Activated T-cell treated with anti-CD3 and anti-CD28 coated beads for 24 hours (primary cell): ENCODE measurements at regions not wholly inside any gene's neighbourhood (a gene's known extent, or its start where the extent isn't known, plus 50 kb on each side); places are given as distances from the start of the nearest gene placed in this dataset.
"Not testable (repeated sequence)": the region's sequence is repeated elsewhere in the genome, so short reads cannot be mapped to it uniquely, and the experiment has no call there.

Experiments used
- DNase-seq: peaks from one replicate; pipeline ENCODE4 v3.0.0-alpha.2; 2020; ENCODE audit warnings: low read depth

DNA sequence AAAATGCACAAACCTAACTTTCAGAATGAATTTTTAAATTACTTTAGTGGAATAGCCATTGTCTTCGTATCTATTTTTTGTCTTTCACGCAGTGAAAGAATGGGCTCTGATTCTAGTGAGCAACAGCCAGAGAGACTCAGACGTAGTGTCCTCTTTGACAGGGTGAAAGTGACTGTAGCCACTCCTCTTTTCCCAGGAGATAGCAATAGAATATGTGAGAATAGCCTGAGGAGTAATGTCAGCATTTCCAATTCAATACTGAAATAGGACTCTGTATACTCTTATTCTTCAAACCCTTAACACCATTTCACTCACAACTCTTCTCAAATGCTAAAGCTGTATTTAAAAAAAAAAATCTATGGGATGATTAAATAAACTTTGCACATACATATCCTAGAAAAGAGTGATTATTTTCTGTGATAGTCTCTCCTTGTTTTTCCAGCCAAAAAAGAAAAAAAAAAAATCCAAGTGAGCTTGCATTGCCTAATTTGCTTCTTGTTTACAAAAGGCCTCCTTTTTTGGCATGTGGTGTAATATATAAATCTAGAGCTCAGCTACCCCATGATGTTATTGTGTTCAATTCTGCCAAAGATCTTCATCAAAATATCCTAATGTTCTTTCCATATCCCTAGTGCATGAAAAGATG lies 626.1 kb upstream of the SLITRK6 start:
- DNase-seq, result no peak

DNA sequence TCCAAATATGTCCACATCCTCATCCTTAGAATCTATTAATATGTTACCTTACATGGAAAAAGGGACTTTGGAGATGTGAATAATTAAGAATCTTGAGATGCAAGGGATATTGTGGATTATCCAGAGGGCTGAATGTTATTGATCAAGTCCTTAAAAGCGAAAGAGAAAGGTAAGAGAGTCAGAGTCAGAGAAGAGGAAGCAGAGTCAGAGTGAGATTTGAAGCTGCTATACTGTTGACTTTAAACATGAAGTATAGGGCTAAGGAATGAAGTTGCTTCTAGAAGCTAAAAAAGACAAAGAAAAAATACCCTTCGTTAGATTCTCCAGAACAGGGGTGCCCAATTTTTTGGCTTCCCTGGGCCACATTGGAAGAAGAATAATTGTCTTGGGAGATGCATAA lies 627.2 kb upstream of the SLITRK6 start:
- DNase-seq, result no peak

DNA sequence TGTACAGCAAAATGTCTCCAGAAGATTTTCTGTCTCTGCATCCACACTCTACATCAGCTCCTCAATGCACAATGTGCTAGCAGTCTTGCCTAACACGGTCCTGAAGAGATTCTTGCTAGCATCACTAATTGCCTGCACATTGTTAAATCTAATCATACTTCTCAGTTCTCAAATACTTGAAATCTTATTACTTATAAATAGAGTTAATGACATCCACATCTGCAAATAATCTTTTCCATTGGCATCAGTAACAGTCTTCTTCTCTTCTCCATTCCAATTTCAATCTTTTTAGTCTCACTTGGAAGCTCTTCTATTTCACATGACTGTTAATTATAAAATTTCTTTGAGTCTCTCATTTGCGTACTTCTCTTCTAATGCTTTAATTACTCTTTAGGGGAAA lies 630.5 kb upstream of the SLITRK6 start:
- DNase-seq, result no peak

DNA sequence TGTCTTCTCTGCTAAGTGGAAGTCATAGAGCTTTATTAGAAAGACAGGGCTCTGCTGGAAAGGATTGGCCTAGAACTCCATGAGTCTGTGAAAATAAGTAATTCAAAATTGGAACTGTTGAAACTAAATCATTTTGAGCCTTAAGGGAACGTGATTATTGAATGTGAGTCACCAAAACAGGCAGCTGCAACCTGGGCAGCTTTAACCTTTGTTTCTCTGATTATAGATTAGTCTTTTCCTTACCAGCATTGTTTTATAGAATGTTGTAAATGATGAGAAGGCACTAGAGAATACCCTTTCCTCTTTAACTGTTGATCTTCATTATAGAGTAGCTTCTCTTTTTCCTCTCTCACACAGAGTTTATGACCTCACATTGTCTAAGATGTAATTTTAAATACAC lies 638.8 kb upstream of the SLITRK6 start:
- no peak for DNase-seq

DNA sequence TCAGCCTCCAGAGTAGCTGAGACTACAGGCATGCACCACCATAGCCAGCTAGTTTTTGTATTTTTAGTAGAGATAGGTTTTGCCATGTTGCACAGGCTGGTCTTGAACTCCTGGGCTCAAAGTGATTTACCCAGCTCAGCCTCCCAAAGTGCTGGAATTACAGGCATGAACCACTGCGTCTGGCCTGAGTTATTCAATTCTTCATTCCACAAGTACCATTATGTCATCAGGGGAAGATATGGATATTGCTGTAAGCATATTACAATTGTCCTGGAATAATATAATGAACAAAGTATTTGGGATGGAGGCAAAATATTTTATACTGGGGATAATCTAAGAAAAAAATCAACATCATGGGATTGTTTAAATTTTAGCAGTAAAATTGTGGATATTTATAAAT lies 646.0 kb upstream of the SLITRK6 start:
- no peak for DNase-seq

DNA sequence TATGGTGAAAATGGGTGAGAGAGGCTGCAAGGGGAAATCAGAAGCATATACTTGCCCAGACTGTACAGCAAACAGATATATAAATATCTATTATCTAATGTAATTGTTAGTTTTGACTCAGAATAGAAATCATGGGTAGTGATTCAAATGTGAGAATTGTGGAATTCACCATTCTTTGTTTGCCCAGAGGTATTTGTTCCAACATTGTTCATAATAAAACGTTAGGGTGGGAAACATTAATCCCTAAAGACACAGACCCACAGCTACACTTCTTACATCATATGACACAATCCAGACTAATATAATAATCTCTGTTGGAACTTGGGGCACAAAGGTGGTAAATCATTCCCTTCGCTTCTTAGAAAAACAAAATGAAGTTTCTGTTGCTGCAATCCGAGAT lies 646.5 kb upstream of the SLITRK6 start:
- DNase-seq, result no peak

DNA sequence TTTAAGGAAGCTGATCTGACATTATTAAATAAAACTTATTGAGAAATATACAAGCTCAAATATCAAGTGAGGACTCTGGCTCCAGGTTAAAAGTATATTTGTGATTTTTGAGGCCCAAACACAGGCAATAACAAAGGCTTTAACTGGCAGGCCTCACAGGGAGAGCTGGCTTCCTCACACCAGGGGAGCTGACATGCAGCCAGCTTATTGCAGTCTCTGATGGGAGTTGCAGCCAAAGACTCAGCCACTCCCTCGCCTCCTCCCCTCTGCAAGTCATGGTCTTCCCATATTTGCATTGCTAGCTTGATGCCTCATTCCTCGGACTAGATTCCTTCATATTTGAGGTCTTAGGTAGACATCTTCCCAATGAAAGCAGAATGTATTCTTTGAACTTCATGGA lies 647.1 kb upstream of the SLITRK6 start:
- no peak for DNase-seq

DNA sequence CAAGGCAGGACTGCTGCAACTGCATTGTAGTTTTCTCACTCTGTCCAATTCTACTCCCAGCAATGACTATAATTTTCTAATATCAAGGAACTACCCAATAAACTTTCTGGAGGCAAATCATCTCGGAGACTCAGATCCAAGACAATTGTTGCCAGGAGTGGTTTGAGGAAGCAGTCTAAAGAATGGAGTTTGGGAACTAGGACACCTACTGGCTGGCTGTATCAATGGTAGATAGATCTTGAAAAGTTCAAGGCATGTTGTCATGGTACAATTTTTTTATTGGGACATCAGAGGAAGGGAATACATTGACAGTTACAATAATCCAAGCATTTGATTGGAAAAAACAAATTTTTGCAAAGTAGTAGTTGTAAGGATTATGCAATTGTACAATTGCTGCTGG lies 648.3 kb upstream of the SLITRK6 start:
- DNase-seq, result no peak

DNA sequence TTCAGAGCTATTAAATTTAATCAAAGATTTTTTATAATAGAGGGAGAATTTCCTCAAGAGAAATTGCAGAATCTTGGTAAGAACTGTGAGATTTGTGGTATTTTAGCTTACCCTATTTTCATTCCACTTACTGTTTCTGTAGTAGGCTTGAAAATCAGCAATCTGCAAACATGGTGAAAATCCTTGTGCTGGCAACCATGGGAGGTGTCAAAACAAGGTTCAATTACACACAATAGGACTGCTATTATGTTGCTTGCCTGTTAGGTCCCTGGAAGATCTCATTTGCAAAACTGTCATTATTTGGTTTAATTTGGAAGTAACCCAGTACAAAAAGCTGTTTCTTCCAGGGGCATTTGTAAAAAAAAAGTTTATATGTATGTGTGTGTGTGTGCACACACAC lies 662.8 kb upstream of the SLITRK6 start:
- DNase-seq, result no peak

DNA sequence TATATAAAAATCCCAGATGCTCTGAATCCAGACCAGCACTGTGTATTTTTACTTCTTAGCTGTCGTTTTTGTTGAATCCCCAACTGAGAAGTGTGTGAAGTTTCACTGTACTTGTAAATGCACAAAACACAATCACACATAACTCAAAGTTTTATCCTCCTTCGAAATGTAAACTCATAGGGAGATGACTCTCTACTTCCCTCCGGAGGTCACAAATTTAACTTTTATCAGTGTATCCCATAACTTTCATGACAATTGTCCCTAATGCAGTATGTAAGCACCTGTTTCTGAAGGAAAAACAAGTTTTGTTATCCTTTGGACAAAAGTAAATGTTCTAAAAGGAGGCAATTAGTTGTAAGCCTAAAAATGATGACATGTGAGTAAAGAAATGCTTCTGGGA lies 665.0 kb upstream of the SLITRK6 start:
- no peak for DNase-seq

DNA sequence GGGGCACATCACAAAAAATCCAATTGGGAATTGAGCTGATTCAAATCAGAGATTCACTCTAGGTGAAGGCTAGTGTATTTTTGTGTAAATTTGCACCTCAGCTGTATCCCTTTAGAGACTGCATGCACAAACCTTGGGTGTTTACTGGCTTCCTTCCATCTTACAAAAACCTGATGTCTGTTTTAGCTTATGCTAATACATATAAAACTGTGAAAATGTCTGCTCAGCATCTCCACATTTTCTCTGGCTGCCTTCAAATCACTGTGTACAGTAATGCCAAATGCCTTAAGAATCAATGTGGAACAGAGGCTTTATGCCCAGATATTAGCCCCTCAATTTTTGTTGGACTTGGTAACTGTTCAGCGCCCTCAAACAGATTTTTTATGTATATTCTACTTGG lies 675.8 kb upstream of the SLITRK6 start:
- no peak for DNase-seq

DNA sequence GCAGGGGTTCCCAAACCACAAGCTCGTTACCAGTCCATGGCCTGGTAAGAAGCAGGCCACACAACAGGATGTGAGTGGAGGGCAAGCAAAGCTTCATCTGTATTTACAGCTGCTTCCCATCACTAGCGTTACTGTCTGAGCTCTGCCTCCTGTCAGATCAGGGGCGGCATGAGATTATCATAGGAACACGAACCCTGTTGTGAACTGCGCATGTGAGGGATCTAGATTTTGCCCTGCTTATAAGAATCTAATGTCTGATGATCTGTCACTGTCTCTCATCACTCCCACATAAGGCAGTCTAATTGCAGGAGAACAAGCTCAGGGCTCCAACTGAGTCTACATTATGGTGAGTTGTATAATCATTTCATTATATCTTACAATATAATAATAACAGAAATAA lies 677.4 kb upstream of the SLITRK6 start:
- DNase-seq, result no peak

DNA sequence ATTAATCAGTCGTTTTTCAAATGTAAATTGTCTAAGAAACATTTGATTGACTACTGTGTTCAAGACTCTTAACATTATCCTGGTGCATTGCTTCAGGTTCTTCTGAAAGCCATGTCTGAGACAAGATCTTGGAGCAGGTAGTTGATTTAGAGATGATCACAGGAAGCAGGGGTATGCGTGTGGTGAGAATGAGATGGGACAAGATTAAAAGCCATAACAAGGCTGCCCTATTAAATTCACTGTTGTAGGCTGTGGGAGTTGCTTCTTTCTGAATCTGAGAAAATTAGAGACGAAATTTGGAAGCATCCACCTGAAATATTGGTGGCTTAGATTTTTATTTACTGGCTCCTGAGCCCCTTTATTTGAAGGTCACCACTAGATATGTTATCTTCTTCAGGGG lies 687.4 kb upstream of the SLITRK6 start:
- no peak for DNase-seq

DNA sequence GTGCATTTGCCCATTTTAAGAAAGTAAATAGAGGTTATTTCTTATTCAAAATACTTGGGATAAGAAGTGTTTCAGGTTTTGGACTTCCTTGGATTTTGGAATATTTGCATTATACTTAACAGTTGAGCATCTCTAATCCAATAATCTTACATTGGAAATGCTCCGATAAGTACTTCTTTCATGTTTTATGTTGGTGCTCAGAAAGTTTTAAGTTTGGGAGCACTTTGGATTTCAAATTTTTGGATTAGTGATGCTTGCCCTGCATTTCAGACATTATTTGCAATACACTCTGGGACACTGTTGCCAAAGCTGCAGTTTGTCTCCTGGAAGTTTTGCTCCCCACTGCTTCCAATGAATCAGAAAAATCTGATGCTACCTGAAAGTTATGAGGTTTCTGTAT lies 691.9 kb upstream of the SLITRK6 start:
- no peak for DNase-seq

DNA sequence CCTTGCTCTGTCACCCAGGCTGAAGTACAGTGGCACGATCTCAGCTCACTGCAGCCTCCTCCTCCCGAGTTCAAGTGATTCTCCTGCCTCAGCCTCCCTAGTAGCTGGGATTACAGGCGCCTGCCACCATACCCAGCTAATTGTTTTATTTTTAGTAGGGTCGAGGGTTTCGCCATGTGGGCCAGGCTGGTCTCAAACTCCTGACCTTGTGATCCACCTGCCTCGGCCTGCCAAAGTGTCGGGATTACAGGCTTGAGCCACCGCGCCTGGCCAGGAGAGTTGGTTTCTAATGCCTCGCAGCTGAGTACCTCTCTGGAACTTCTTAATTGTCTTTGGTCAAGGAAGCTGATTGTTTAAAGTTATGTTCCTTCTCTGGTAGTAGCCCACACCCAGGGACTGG lies 702.7 kb upstream of the SLITRK6 start:
- DNase-seq, result not testable (repeated sequence)

DNA sequence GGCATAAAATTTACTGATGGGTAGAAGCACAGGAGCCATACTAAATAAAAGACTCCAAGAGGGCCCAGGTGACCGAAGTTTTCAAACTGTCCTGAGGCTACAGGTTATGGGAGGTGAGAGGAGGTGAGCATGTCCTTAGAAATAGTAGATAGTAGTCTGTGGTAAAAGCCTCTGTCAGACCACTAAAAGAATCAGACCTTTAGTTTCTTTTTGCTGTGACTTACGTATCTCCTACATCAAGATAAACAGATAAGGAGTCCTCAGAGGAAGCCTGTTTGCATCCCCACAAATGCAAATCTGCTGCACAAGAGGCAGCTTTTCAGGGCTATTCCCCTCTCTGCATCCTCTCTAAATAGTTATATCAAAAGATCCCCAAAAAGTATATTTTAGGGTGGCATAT lies 711.6 kb upstream of the SLITRK6 start:
- no peak for DNase-seq

DNA sequence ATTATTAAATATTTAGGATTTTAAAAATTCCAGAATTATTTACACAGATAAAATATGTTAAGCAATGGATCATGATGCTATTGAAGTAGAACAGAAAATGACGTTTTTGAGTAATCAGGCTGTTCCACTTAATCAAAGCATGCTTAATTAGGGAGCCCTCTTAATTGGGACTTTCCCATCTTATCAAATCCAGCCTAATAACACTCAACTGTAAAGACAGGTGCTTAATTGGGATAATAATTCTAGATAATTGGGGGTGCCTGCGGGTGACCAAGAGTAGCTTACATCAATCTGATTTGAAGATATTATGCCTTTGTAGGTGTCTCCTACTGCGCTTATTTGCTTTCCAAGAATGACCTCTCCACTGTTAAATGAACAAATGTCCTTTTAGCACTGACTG lies 742.2 kb upstream of the SLITRK6 start:
- no peak for DNase-seq

DNA sequence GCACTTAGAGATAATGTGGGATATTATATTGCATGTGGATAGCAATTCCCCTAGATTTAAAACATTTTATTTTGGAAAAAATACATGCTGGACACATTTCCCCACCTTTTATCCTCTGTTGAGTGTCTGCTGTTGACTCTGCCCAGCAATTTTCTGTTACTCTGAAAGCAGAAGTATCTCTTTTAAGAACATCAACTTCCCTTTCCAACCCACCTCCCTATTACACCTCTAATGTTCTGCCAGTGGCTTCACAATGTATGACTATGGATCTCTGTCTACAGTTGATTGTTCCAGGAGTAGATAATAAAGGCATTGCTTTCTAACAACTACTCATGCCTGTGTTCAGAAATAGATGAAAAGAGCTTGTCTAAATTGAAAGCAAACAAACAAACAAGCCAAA lies 754.8 kb upstream of the SLITRK6 start:
- no peak for DNase-seq

DNA sequence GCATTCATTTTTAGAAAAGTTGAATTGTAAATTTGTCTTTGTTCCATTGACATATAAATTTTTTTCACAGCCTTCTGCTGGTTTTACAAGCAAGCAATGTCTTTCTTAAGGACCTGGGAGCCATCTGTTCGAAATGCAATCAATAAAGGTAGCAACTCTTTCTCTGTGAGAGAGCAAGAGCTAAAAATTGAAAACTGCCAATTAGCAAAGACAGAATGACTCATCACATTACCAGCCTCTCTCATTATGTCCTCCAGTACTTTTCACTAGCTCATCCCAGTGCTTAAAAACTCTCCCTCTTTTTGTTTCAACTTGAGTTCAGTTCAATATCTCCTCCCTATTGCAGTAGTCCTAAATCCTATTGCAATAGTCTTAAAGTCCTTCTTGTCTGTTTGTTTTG lies 760.7 kb upstream of the SLITRK6 start:
- no peak for DNase-seq

DNA sequence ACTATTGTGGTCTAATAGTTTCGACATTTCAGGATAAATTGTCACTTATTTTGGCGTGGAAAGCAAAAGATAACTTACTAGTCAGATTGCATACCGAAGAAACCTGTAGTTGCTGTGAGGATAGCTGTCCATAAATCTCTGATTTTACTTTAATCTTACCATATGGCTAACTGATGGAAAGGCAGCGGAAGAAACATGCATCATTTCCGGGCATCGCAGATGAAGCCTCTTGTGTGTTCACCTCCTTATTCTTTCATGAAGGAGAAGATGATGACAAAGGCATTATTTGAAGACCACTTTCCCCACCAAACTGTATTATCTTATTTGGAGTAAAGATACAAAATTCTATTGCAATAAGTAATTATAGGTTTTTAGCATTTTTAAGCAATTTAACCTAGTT lies 763.6 kb upstream of the SLITRK6 start:
- DNase-seq, result no peak

DNA sequence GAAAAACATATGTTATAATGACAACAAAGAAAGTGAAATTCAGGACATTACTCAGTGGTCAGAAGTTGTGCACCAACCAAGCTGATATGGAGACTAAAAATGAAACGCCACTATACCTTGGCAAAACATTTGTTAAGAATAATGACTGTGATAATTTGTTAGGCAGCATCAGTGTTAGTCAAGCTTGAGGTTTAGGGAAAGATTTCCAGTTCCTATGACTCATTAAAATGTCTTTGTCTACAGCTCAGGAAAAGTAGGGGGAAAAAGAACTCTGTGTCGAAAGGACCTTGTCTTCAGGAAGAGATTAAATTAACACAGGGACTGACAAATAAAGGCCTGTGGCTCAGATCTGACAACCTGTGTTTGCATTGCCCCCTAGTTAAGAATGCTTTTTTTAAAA lies 764.1 kb upstream of the SLITRK6 start:
- no peak for DNase-seq

DNA sequence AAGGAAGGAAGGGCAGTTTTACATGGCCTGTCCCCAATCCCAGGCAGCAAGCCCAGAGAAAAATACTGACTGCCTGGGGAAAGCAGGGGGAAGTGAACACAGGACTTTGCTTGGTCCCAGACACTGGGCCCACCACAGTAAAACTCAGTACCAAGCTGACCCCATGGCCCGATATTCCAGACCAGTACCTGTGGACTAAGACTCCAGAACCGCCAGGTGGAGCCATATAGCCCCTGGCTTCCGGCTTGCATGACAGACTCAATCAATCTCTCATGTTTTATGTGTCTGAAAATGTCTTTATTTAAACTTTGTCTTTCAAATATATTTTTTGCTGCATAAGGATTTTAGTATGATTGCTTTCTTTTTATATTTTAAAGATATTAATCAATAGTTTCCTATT lies 767.9 kb upstream of the SLITRK6 start:
- no peak for DNase-seq

DNA sequence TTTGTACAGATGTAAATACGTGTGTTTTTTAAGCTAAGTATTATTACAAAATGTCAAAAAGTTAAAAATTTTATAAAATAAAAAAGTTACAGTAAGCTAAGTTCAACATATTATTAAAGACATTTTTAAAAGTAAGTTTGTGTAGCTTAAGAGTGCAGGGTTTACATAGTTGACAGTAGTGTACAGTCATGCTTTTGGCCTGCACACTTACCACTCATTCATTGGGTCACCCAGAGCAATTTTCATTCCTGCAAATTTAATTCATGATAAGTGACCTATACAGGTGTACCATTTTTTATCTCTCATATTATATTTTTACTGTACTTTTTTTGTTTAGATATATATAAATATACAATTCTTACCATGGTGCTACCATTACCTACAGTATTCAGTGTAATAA lies 769.9 kb upstream of the SLITRK6 start:
- DNase-seq, result no peak

DNA sequence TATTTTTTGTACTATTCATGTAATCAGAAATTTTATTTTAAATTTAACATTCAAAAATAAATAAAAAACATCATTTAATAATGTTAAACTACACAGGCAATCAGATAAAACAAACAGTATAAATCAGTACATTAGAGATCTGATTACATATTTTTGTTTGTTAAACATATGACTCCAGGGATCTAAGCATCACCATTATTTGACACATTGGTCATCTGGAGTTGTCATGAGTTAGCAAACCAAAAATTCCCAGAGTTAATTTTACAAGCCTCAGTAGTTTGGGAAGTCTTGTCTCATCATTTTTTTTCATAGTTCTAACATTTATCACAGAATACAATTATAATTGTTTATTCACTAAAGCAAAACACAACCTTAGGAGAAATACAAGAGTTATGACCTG lies 770.8 kb upstream of the SLITRK6 start:
- DNase-seq, result no peak

DNA sequence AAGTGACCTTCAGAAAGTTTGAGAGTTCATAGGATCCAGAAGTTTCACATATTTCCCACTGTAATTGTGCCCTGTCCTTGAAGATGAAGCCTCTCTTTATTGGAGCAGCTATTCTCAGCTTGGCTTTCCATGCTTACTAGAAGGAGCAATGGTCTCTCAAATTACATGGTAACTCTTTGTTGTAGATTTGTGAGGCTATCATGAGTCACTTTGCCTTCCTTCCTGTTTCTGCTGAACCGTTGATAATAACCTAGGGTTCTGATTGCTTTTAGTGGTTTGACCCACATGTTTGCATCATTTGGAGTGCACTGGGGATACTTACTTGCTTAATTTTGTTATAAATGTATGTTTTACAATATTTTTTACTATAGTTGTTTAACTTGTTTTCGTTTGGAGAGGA lies 772.9 kb upstream of the SLITRK6 start:
- DNase-seq, result no peak
